ENCODE measurements at regions not wholly inside any gene's neighbourhood (a gene's known extent, or its start where the extent isn't known, plus 50 kb on each side); places are given as distances from the start of the nearest gene placed in this dataset.

GRCh38 chr1:229714964-229715603 is 89.0 kb downstream of the URB2 start:
- no peak overlapping the region for H3K4me3 ChIP-seq (ENCODE audit: low read depth in 1 of 3, low read length in 3 of 3)
- H3K27ac ChIP-seq (ENCODE audit: low read depth in 1 of 2, low read length in 2 of 2): no peak overlapping the region
- peaks cover 0 to 1% (median 0%) of the 10 kb centered on the region in 4 donors for H3K9me3 ChIP-seq (ENCODE audit: control insufficient read depth in 4 of 4, low read length in 3 of 4)
- 83% methylated on average over 8 of the region's 8 CpGs for WGBS
- H3K4me1 ChIP-seq (ENCODE audit: control insufficient read depth in 4 of 4, insufficient read depth in 4 of 4, low read length in 3 of 4): no peaks in the 10 kb centered on the region
- peak; percentile 65 for DNase-seq (ENCODE audit: low spot score)
- no peak overlapping the region for H3K9ac ChIP-seq (ENCODE audit: low read depth in 1 of 2, low read length in 2 of 2)
- TF ChIP-seq SP1 (IDR thresholded peaks at IDR 0.05): no peak
- TF ChIP-seq RAD21 (IDR thresholded peaks at IDR 0.05): peak in 1 of 2 donors; percentile 38
- H3K27me3 ChIP-seq (ENCODE audit: control insufficient read depth in 4 of 4, insufficient read depth in 4 of 4, low read length in 3 of 4): no peaks in the 10 kb centered on the region
- no peaks in the 10 kb centered on the region for H3K36me3 ChIP-seq (ENCODE audit: control insufficient read depth in 4 of 4, insufficient read depth in 3 of 4, low read depth in 1 of 4, low read length in 3 of 4)

DNA sequence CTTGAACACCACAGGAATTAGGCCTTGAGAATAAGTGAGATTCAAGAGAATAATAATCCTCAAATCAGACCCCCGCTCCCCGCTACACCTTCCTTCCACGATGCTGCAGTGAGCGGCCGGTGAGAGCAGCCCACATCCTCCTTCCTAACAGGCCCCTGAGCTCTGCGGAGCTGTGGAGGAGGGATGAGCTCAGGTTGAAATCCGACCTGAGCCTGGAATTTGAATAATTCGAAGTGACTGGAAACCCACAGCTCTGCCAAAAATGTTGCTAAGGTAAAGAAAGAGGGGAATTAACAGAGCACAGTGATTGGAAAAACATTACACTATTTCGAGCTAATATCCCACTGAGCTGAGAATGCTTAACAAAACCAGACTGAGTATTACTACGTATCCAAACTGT is 90.0 kb downstream of the URB2 start:
- H3K27me3 ChIP-seq (ENCODE audit: control insufficient read depth in 4 of 4, insufficient read depth in 4 of 4, low read length in 3 of 4): no peaks in the 10 kb centered on the region
- no peak overlapping the region for H3K27ac ChIP-seq (ENCODE audit: low read depth in 1 of 2, low read length in 2 of 2)
- no peak overlapping the region for H3K9ac ChIP-seq (ENCODE audit: low read depth in 1 of 2, low read length in 2 of 2)
- 83% methylated on average over 10 of the region's 10 CpGs for WGBS
- no peak overlapping the region for H3K4me3 ChIP-seq (ENCODE audit: low read depth in 1 of 3, low read length in 3 of 3)
- H3K4me1 ChIP-seq (ENCODE audit: control insufficient read depth in 4 of 4, insufficient read depth in 4 of 4, low read length in 3 of 4): no peaks in the 10 kb centered on the region
- no peaks in the 10 kb centered on the region for H3K36me3 ChIP-seq (ENCODE audit: control insufficient read depth in 4 of 4, insufficient read depth in 3 of 4, low read depth in 1 of 4, low read length in 3 of 4)
- DNase-seq (ENCODE audit: low spot score): no peak
- peaks cover 0 to 5% (median under 1%) of the 10 kb centered on the region in 4 donors for H3K9me3 ChIP-seq (ENCODE audit: control insufficient read depth in 4 of 4, low read length in 3 of 4)
- TF ChIP-seq SP1 (IDR thresholded peaks at IDR 0.05): no peak
- no peak for TF ChIP-seq ATF3 (IDR thresholded peaks at IDR 0.05)
- TF ChIP-seq MAX (IDR thresholded peaks at IDR 0.05): no peak
- no peak for TF ChIP-seq EGR1 (IDR thresholded peaks at IDR 0.05; ENCODE audit: low read depth in 2 of 2)
- no peak for TF ChIP-seq CTCF (IDR thresholded peaks at IDR 0.05; ENCODE audit: low read depth, low read length, missing input control)
- no peak for TF ChIP-seq TAF1 (conservative IDR thresholded peaks at IDR 0.05)
- no peak for TF ChIP-seq FOXA1 (IDR thresholded peaks at IDR 0.05)
- TF ChIP-seq JUND (IDR thresholded peaks at IDR 0.05): no peak
- no peak for TF ChIP-seq YY1 (IDR thresholded peaks at IDR 0.05)
- TF ChIP-seq FOXA2 (IDR thresholded peaks at IDR 0.05): no peak
- no peak for TF ChIP-seq NR2F2 (IDR thresholded peaks at IDR 0.05)
- TF ChIP-seq RXRA (IDR thresholded peaks at IDR 0.05): no peak
- TF ChIP-seq HNF4G (IDR thresholded peaks at IDR 0.05): no peak
- no peak for TF ChIP-seq ZBTB33 (IDR thresholded peaks at IDR 0.05)
- no peak for TF ChIP-seq GABPA (IDR thresholded peaks at IDR 0.05 in 1 of 2, conservative IDR thresholded peaks at IDR 0.05 in 1 of 2)
- TF ChIP-seq REST (IDR thresholded peaks at IDR 0.05): no peak
- no peak for TF ChIP-seq HNF4A (conservative IDR thresholded peaks at IDR 0.05)
- TF ChIP-seq RAD21 (IDR thresholded peaks at IDR 0.05): no peak

All from liver (tissue), 8 donors.